SH-SY5Y (cell line): ENCODE measurements at regions not wholly inside any gene's neighbourhood (a gene's known extent, or its start where the extent isn't known, plus 50 kb on each side); places are given as distances from the start of the nearest gene placed in this dataset.

Experiments
- GATA2 ChIP-seq: IDR thresholded peaks from 2 replicates; pipeline ENCODE4 v1.6.1; 2011; ENCODE audit warnings: mild to moderate bottlenecking, low read depth, low read length
- GATA3 ChIP-seq: IDR thresholded peaks from 2 replicates; pipeline ENCODE4 v1.6.1; 2011; ENCODE audit warnings: low read depth, mild to moderate bottlenecking, low read length, moderate library complexity

- TF ChIP-seq GATA2 (no peak), GATA3 (no peak)
These were observed 109.9 kb downstream of the JCAD start for GRCh38 chr10:29949411-29950011.
